CMK (cell line): ENCODE measurements at regions not wholly inside any gene's neighbourhood (a gene's known extent, or its start where the extent isn't known, plus 50 kb on each side); places are given as distances from the start of the nearest gene placed in this dataset.
"Not testable (repeated sequence)": the region's sequence is repeated elsewhere in the genome, so short reads cannot be mapped to it uniquely, and the experiment has no call there.

Experiments
- DNase-seq: peaks from one replicate; pipeline ENCODE4 v3.0.0-alpha.2; 2010; ENCODE audit warnings: low read depth

- no peak for DNase-seq
Measured at GRCh38 chr16:80008857-80009256, 408.3 kb upstream of the MAF start.

DNA sequence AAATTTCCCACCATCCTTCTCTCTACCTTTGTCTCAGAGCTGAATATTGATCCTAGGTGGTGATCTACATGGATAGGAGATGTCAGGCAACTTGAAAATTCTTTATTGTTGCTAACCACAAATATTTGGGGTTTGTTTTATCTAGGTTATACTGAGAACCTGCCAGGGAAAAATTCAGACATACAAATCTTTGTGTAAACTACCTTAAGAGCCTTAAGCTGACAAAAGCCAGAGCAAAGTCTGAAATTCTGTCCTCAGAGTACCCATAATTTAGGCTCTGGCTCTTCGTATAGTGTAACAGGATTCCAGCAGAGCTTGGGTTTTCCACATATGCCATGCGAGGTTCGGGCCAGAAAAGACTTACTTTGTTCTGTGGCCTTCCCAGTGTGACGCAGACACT, 406.7 kb upstream of the MAF start:
- no peak for DNase-seq

DNA sequence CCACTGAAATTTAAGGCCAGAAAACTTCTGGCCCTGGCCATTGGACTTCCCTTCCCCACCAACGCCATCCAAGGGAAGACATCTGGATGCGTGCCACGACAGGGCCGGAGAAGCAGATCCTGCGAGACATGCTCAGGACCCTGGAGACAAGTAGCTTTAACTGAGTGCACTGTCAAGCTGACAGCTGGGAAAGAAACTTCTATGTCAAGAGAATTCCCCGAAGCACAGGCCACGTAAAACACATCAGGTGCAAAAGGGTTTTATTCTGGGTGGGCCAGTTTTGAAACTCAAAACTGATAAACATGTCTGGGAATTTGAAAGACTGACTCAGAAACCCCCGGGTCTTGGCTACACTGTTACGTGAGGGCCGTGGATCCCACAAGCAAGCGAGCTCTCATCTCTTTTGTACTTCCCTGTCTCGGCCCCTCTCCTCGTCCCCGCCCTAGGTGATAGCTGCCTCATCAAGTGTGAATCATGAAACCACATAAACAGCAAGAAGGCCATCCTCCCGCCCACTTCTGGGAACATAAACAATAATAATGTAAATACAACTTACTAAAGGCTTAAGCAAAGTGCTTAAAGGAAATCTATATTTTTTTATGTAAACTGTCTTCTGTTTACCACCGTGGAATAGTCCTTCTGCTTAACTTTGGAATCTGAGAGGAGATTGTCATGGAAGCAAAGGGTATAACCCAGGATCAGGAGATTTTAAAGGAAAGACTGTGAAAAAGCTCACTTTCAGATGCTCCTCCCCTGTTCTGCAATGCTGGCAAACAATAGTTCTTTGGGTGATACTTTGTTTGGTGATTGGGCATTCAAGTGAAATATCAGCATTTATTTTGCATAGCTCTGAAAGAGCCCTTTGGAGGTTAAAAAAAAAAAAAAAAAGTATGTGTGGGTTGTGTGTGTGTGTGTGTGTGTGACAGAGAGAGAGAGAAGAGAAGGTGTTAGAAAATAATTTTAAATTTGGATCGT, 406.0 kb upstream of the MAF start:
- no peak for DNase-seq

GRCh38 chr16:80004113-80004512, 403.6 kb upstream of the MAF start:
- no peak for DNase-seq

DNA sequence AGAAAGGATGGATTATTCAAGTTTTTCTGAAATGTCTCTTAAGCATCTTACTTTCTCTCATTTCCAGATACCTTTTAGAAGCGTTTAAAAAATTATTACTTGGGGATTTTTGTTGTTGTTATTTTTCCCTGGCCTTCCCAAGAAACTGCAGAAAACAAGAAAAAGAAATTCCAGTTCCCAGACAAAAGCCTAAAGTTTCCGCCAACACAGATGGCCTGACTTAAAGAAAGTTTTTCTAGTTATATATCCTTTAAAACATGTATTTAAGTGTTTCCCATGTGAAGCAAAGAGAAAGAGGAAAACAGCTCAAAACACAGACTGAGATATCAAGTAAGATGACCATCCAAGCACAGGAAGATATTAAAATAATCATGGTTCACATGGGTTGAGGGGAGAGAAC, 401.7 kb upstream of the MAF start:
- no peak for DNase-seq

DNA sequence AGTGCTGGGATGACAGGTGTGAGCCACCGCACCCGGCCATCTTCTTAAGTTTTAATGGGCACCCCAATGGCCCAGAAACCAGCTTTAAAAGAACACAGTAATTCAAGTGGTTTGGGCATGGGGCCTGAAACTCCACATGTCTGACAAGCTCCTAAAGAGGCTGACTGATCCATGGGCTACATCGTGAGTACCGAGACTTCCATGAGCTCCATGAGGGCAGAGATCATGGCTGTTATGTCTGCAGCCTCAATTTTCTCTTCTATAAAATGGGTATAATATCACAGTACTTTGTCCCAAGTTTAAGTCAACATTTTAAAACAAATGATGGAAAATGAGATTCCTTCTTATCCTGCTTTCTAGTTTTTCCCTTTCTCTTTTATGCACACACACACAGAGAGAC, 397.6 kb upstream of the MAF start:
- DNase-seq: no peak

GRCh38 chr16:79997257-79997656, 396.7 kb upstream of the MAF start:
- no peak for DNase-seq

DNA sequence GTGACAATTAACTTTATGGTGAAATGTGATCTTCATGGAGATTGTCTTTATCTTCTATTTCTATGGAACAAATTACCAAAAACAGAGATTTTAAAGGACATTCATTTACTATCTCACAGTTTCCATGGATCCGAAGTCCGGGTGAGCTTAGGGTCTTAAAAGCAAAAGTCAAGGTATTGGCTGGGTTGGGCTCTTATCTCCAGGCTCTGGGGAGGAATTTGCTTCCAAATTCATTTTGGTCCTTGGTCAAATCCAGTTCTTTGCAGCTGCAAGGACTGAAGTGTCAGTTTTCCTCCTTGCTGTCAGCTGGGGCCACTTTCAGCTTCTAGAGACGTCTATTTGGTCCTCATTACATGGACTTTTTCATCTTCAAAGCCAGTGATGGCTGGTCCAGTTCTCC, 395.8 kb upstream of the MAF start:
- DNase-seq: no peak

DNA sequence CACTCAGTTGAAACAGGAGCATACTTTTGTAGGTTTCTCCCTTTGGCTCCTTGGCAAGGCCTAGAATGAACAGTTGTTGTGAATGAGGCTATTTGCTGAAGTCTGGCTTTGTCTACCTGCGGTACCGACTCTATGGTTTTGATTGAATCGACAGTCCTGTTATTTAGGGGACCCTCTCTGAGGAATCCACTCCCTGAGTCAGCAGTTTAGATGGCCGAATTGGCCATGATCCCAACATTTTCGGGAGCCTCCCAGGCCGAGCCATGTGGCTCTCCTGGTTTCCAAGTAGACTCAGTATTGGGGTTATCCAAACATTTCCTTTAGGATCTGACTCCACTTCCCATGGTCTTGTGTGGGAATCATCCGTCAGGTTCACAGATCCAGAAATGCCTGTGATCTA, 394.8 kb upstream of the MAF start:
- DNase-seq: no peak

- no peak for DNase-seq
Measured at GRCh38 chr16:79994418-79994817, 393.9 kb upstream of the MAF start.

DNA sequence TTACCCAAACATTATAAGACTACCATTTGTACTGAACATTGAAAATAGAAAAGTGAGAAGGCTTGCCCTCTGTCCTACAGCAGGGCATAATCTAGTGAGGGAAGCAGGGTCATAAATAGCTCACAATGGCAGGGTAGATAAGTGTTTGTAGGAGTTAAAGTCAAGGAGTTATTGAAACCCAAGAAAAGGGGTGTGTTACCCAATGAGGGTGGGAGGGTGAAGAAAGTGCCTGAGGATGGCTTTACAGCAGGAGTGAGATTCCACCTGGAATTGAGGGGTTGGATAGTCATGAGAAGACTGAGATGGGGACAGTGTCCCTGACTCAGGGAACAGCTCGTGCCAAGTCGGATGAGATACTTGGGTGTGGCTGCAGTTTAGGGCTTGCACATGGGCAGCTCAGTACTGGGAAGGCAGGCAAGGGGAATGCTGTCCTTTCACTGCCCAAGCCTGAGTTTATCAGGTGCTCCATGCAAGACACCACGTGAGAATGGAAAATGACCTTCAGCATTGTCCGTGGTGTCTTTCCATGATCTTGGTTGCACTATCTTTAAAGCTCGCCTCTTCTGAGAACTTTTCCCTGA, 393.2 kb upstream of the MAF start:
- no peak for DNase-seq

- DNase-seq: no peak
Measured at GRCh38 chr16:79991969-79992368, 391.4 kb upstream of the MAF start.

DNA sequence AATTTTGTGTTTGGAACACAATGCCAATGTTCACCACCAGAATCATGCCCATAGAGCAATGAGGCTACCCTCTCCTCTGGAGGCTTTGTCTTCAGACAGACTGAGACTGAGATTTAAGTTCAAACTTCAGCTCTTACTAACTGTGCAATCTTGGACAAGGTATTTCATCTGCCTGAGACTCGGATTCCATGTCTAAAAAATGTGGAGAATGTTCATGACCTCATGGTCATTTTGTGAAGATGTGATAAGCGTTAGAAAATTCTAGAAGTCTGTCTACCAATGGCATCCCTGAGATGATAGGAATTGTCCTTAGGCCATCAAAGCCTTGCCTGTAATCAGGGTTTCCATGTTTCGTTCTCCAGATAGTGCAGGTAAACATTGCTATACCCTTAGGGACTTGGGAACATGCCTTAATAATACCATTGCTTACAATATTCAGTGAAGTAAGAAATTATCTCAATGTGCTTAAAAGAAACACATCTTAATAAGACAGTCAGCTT, 388.2 kb upstream of the MAF start:
- DNase-seq: no peak

DNA sequence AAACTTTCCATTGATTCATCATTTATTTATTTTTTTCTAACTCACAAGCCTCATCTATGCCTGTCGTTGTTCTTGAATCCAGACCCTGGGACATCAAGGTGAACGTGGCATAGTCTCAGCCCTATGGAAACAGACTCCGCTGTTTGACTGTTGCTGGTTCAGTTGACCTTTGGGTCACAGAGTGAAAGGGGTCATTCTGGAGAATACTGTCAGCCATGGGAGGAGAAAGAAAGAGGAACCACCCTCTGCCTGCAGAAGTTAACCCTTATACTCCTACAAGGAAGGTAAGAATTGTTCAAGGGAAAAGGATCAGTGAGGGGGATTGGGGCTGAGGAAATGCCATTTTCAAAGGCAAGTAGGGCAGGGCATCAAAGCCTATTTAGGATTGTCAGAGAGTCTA, 387.6 kb upstream of the MAF start:
- no peak for DNase-seq

DNA sequence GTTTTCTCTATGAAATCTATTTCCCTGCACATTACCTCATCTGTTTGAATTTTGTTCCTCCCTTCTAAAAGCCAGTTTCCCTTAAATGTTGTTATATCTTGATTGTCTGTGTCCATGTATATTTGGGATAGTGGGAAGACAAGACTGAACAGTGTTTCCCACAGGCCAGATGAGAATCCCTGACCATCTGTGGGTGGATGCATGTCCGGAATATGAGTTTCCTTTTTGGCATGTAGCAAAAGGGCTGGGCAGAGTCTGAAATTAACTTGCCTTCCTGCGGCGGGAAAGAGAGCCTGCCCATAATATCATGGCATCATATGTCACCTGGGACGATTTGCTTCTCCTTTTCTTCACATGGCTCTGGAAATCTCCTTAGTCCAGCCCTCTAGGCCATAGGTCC, 385.8 kb upstream of the MAF start:
- no peak for DNase-seq

GRCh38 chr16:79985606-79986005, 385.1 kb upstream of the MAF start:
- no peak for DNase-seq

GRCh38 chr16:79984149-79984548, 383.6 kb upstream of the MAF start:
- not testable (repeated sequence) for DNase-seq

- no peak for DNase-seq
Measured at GRCh38 chr16:79982862-79983261, 382.3 kb upstream of the MAF start.

GRCh38 chr16:79982361-79982760, 381.8 kb upstream of the MAF start:
- DNase-seq: no peak

DNA sequence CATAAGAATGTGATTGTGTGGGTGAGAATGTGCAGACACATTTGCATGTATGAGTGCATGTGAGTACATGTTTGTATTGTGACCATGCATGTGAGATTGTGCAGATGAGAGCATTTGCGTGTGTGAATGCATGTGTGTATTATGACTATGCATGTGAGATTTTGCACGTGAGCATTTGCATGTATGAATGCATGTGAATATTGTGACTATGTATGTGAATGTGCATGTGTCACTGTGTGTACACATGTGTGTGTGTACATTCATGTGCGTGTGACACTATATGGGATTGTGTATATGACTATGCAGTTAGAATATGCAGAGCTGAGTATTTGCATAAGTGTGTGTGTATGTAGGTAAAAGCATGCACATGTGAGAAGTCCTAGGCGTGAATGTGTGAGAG, 381.3 kb upstream of the MAF start:
- DNase-seq: no peak

DNA sequence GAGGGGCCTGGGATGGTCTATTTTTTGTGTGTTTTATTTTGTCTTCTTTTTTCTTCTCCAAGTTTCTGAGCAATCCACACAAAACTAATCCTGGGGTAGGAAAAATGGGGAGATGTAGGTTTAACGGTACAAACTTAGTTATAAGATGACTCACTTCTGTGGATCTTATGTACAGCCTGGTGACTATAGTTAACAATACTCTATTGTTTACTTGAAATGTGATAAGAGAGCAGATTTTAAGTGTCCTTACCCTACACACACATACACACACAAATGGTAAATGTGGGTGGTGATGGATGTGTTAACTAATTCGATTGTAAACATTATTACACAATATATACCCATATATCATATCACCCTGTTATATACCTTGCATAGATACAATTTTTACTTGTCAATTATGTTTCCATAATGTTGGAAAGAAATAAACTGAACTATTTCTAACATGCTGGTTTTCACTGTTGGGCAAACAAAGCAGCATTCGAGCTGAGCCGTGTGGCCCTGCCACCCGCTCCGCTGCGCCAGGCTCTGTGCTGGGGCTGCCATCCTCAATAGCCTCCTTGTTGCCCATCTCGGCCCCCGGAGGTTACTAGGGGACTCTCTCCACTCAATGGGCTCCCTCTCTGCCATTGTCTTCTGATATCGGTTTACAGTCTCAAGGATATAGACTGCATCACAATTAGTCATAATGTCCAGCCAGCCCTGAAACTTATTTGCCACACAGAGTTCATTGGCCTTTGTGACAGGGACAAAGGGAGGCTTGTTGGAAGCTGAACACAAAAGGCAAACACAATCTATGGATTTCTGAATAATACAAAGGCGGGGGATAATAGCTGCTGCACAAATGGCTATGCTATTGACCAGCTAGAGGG, 380.3 kb upstream of the MAF start:
- no peak for DNase-seq
